Body of pancreas (tissue), 4 donors: ENCODE measurements at regions not wholly inside any gene's neighbourhood (a gene's known extent, or its start where the extent isn't known, plus 50 kb on each side); places are given as distances from the start of the nearest gene placed in this dataset.
"Not testable (repeated sequence)": the region's sequence is repeated elsewhere in the genome, so short reads cannot be mapped to it uniquely, and the experiment has no call there.

Experiments
- ATAC-seq: fragments of 150-250 bp; one replicate; pipeline ENCODE4 v1.9.1; 2016
- DNase-seq, 4 donors: peaks; one replicate each; pipeline ENCODE4 v3.0.0-alpha.2; 2019
- H3K27ac ChIP-seq, 4 donors: fragments of 200-600 bp; sonication (generic); 1 replicate in 3 of 4; 2 replicates in 1 of 4; pipeline versions ENCODE4 v1.5.1 to v1.6.1; 2016 to 2019; ENCODE audit warnings: mild to moderate bottlenecking in 1 of 4, mixed read lengths in 1 of 4, moderate library complexity in 1 of 4
- H3K27me3 ChIP-seq, 2 donors: fragments of 200-600 bp; sonication (generic); one replicate each; pipeline ENCODE4 v1.6.0; 2016; ENCODE audit warnings: mild to moderate bottlenecking in 1 of 2
- H3K36me3 ChIP-seq, 2 donors: fragments of 200-600 bp; sonication (generic); replicated peaks in 1 of 2; 2 replicates each; pipeline ENCODE4 v1.5.1; 2016; ENCODE audit warnings: low read depth in 2 of 2; ENCODE audit not compliant: insufficient read depth in 1 of 2
- H3K4me1 ChIP-seq: fragments of 200-600 bp; sonication (generic); one replicate; pipeline ENCODE4 v1.6.0; 2016
- H3K4me3 ChIP-seq, 2 donors: fragments of 200-600 bp; sonication (generic); 1 replicate in 1 of 2; 2 replicates in 1 of 2; pipeline ENCODE4 v1.5.1; 2016 to 2019
- H3K9me3 ChIP-seq, 3 donors: fragments of 200-600 bp; sonication (generic); 1 replicate in 2 of 3; 2 replicates in 1 of 3; pipeline ENCODE4 v1.5.1; 2016
- CTCF ChIP-seq, 7 experiments: fragments of 450-650 bp in 4 of 7; fragments of 200-600 bp in 3 of 7; sonication (generic) in 3 of 7; IDR thresholded peaks; one replicate each; pipeline ENCODE4 v1.5.1; 2016 to 2019; ENCODE audit warnings: antibody characterized with exemption in 7 of 7
- POLR2A ChIP-seq, 3 donors: fragments of 450-650 bp; IDR thresholded peaks; one replicate each; pipeline ENCODE4 v1.6.1; 2016; ENCODE audit warnings: antibody characterized with exemption in 3 of 3, mild to moderate bottlenecking in 2 of 3
- WGBS, 2 donors: methylation state at CpG; one replicate each; pipeline ENCODE4 v1.1.5; 2017; 5-methylcytosine and 5-hydroxymethylcytosine counted together
- intact Hi-C: fragments of 100-400 bp; cut with DNase I; formaldehyde crosslinking; loops from one replicate; pipeline ENCODE4 v1.15.1; 2023

- WGBS, 2 donors: 26% methylated on average over 1 of the region's 1 CpG
Measured at GRCh38 chr7:125278318-125278717, 348.7 kb upstream of the POT1 start.

GRCh38 chr7:125274742-125275141, 345.1 kb upstream of the POT1 start:
- intact Hi-C loops, H3K27me3 ChIP-seq, H3K4me3 ChIP-seq, H3K9me3 ChIP-seq, DNase-seq, ATAC-seq, H3K4me1 ChIP-seq, H3K36me3 ChIP-seq, H3K27ac ChIP-seq: not testable (repeated sequence)
- 66 to 80% methylated on average over 6 of the region's 6 CpGs for WGBS, 2 donors

More at GRCh38 chr7:125278318-125278717, 348.7 kb upstream of the POT1 start:
- Histone ChIP-seq H3K27me3 (no peaks in the 10 kb centered on the region), H3K36me3 (no peaks in the 10 kb centered on the region), H3K27ac (no peak overlapping the region), H3K9me3 (no peaks in the 10 kb centered on the region), H3K4me3 (no peak overlapping the region), H3K4me1 (no peaks in the 10 kb centered on the region)
- DNase-seq (no peak), ATAC-seq (no peak)
- intact Hi-C loops: no loop called here
- TF ChIP-seq CTCF (IDR thresholded peaks at IDR 0.05): no peak
- TF ChIP-seq POLR2A (IDR thresholded peaks at IDR 0.05): no peak

- ATAC-seq, H3K4me1 ChIP-seq, H3K4me3 ChIP-seq, DNase-seq, H3K27me3 ChIP-seq, H3K9me3 ChIP-seq, intact Hi-C loops, H3K27ac ChIP-seq, H3K36me3 ChIP-seq: not testable (repeated sequence)
- 82 to 86% methylated on average over 13 of the region's 13 CpGs for WGBS, 2 donors
Measured at GRCh38 chr7:125264174-125264856, 334.7 kb upstream of the POT1 start.

GRCh38 chr7:125258876-125259417, 329.3 kb upstream of the POT1 start:
- H3K4me1 ChIP-seq, H3K27me3 ChIP-seq, H3K27ac ChIP-seq, ATAC-seq, intact Hi-C loops, H3K9me3 ChIP-seq, DNase-seq, H3K4me3 ChIP-seq, H3K36me3 ChIP-seq: not testable (repeated sequence)
- 54 to 68% methylated on average over 10 of the region's 10 CpGs for WGBS, 2 donors

- H3K4me1 ChIP-seq: no peaks in the 10 kb centered on the region
- H3K27me3 ChIP-seq: no peaks in the 10 kb centered on the region
- WGBS, 2 donors: 48 to 59% methylated on average over 2 of the region's 2 CpGs
- H3K27ac ChIP-seq: no peak overlapping the region
- H3K9me3 ChIP-seq: no peaks in the 10 kb centered on the region
- intact Hi-C loops: no loop called here
- no peaks in the 10 kb centered on the region for H3K36me3 ChIP-seq
- TF ChIP-seq POLR2A (IDR thresholded peaks at IDR 0.05): no peak
- TF ChIP-seq CTCF (IDR thresholded peaks at IDR 0.05): no peak
- H3K4me3 ChIP-seq: no peak overlapping the region
- ATAC-seq (no peak), DNase-seq (no peak)
Measured at GRCh38 chr7:125257617-125258016, 328.0 kb upstream of the POT1 start.

- ATAC-seq (peak; percentile 71), DNase-seq (peak in 1 of 4 donors; percentile 4)
- TF ChIP-seq POLR2A (IDR thresholded peaks at IDR 0.05) (no peak), CTCF (IDR thresholded peaks at IDR 0.05) (no peak)
- no peak overlapping the region for H3K4me3 ChIP-seq
- H3K27ac ChIP-seq: peak overlapping the region in 3 of 4 donors; percentile 10 to 53 (median 14)
- no peaks in the 10 kb centered on the region for H3K9me3 ChIP-seq
- intact Hi-C loops: no loop called here
- WGBS, 2 donors: 12 to 19% methylated on average over 2 of the region's 2 CpGs
- H3K4me1 ChIP-seq: no peaks in the 10 kb centered on the region
- H3K27me3 ChIP-seq: no peaks in the 10 kb centered on the region
- H3K36me3 ChIP-seq: no peaks in the 10 kb centered on the region
Measured at GRCh38 chr7:125256446-125256845, 326.8 kb upstream of the POT1 start.
